Esophagus muscularis mucosa (tissue), 4 donors: ENCODE measurements at regions not wholly inside any gene's neighbourhood (a gene's known extent, or its start where the extent isn't known, plus 50 kb on each side); places are given as distances from the start of the nearest gene placed in this dataset.

Experiments
- DNase-seq: peaks from one replicate; pipeline ENCODE4 v3.0.0-alpha.2; 2017; ENCODE audit errors: extremely low spot score
- H3K27ac ChIP-seq, 4 donors: fragments of 200-600 bp; sonication (generic); replicated peaks in 1 of 4; 1 replicate in 3 of 4; 2 replicates in 1 of 4; pipeline ENCODE4 v1.5.1; 2016 to 2019; ENCODE audit warnings: mild to moderate bottlenecking in 1 of 4
- H3K27me3 ChIP-seq, 4 donors: fragments of 200-600 bp; sonication (generic); one replicate each; pipeline versions ENCODE4 v1.5.1 to v1.6.0; 2016 to 2019
- H3K36me3 ChIP-seq, 4 donors: fragments of 200-600 bp; sonication (generic); one replicate each; pipeline ENCODE4 v1.5.1; 2016 to 2019
- H3K4me1 ChIP-seq, 4 donors: fragments of 200-600 bp; sonication (generic); one replicate each; pipeline ENCODE4 v1.5.1; 2016 to 2019
- H3K4me3 ChIP-seq, 4 donors: fragments of 200-600 bp; sonication (generic); 1 replicate in 2 of 4; 2 replicates in 2 of 4; pipeline ENCODE4 v1.5.1; 2016 to 2019; ENCODE audit warnings: mild to moderate bottlenecking in 4 of 4, moderate library complexity in 1 of 4
- H3K9me3 ChIP-seq, 4 donors: fragments of 200-600 bp; sonication (generic); 1 replicate in 3 of 4; 2 replicates in 1 of 4; pipeline ENCODE4 v1.5.1; 2016 to 2019
- EP300 ChIP-seq: sonication (generic); formaldehyde crosslinking; IDR thresholded peaks from one replicate; pipeline ENCODE4 v1.6.1; 2017; ENCODE audit warnings: antibody characterized with exemption
- POLR2A ChIP-seq: fragments of 450-650 bp; IDR thresholded peaks from one replicate; pipeline ENCODE4 v1.6.1; 2017; ENCODE audit warnings: antibody characterized with exemption, moderate library complexity, mild to moderate bottlenecking, low read depth
- POLR2AphosphoS5 ChIP-seq, 2 donors: sonication (generic); formaldehyde crosslinking; IDR thresholded peaks; one replicate each; pipeline ENCODE4 v1.6.1; 2017; ENCODE audit warnings: antibody characterized with exemption in 2 of 2
- WGBS: methylation state at CpG from one replicate; pipeline ENCODE4 v1.1.5; 2018; 5-methylcytosine and 5-hydroxymethylcytosine counted together
- intact Hi-C: fragments of 100-400 bp; cut with DNase I; formaldehyde crosslinking; loops from one replicate; pipeline ENCODE4 v1.15.1; 2023
- TF ChIP-seq, protein P1 (sequence below), 3 experiments: fragments of 200-600 bp in 2 of 3; fragments of 450-650 bp in 1 of 3; sonication (generic) in 2 of 3; IDR thresholded peaks; one replicate each; pipeline ENCODE4 v1.5.1; 2017 to 2019; ENCODE audit warnings: antibody characterized with exemption in 3 of 3, mild to moderate bottlenecking in 2 of 3, moderate library complexity in 1 of 3

DNA sequence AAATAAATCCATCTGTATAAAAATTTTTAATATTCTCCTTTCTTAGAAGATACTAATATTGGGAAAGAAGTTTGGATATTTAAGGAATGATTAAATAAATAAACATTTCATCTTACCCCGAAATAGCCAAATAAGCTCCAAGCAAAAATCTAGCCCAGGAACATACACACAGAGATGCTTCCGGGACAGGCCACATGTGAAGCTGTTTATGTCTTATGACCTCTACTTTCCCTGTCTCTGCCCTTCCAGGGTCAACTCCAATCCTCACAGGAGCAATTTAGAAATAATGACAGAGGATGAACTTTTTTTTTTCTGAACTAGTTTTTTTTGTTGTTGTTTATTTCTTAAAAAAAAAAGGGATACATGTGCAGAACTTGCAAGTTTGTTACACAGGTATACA is 89.4 kb downstream of the BTG1 start:
- no peaks in the 10 kb centered on the region for H3K36me3 ChIP-seq
- no peaks in the 10 kb centered on the region for H3K27me3 ChIP-seq
- H3K27ac ChIP-seq = no peak overlapping the region
- no peak overlapping the region for H3K4me3 ChIP-seq
- DNase-seq = no peak
- peaks cover 0 to 11% (median 4%) of the 10 kb centered on the region in 4 donors for H3K4me1 ChIP-seq
- TF ChIP-seq POLR2AphosphoS5 (IDR thresholded peaks at IDR 0.05) = no peak
- TF ChIP-seq POLR2A = no peak
- TF ChIP-seq, protein P1, sequence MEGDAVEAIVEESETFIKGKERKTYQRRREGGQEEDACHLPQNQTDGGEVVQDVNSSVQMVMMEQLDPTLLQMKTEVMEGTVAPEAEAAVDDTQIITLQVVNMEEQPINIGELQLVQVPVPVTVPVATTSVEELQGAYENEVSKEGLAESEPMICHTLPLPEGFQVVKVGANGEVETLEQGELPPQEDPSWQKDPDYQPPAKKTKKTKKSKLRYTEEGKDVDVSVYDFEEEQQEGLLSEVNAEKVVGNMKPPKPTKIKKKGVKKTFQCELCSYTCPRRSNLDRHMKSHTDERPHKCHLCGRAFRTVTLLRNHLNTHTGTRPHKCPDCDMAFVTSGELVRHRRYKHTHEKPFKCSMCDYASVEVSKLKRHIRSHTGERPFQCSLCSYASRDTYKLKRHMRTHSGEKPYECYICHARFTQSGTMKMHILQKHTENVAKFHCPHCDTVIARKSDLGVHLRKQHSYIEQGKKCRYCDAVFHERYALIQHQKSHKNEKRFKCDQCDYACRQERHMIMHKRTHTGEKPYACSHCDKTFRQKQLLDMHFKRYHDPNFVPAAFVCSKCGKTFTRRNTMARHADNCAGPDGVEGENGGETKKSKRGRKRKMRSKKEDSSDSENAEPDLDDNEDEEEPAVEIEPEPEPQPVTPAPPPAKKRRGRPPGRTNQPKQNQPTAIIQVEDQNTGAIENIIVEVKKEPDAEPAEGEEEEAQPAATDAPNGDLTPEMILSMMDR (IDR thresholded peaks at IDR 0.05) = no peak
- no peak for TF ChIP-seq EP300
- intact Hi-C loops = no loop called here
- WGBS = 84% methylated on average over 2 of the region's 2 CpGs
- no peaks in the 10 kb centered on the region for H3K9me3 ChIP-seq

DNA sequence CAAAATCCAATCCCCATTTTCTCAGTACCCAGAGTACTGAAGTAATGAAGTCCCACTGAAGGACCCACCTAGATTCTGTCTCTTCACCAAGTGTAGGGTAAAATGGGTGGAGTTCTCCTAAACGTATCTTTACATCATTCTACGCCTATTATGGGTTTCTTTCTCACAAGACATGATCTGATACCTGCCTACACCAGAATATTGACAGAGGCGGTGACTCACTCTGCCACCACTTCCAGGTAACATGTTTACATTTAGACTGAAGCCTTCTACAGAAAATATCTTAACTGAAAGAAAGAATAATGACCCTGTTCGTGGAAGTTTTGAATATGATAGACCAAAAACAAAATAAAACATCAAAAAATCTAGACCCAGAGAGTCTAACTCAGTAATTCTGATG is 89.8 kb downstream of the BTG1 start:
- no peak for DNase-seq
- WGBS = 81% methylated on average over 4 of the region's 4 CpGs
- Histone ChIP-seq H3K9me3 (no peaks in the 10 kb centered on the region), H3K4me3 (no peak overlapping the region), H3K27ac (no peak overlapping the region), H3K4me1 (peaks cover 0 to 11% (median 4%) of the 10 kb centered on the region in 4 donors), H3K27me3 (no peaks in the 10 kb centered on the region), H3K36me3 (no peaks in the 10 kb centered on the region)
- TF ChIP-seq, protein P1 (IDR thresholded peaks at IDR 0.05) = no peak
- TF ChIP-seq POLR2AphosphoS5 (IDR thresholded peaks at IDR 0.05) = no peak
- no peak for TF ChIP-seq EP300
- TF ChIP-seq POLR2A = no peak
- intact Hi-C loops = no loop called here

DNA sequence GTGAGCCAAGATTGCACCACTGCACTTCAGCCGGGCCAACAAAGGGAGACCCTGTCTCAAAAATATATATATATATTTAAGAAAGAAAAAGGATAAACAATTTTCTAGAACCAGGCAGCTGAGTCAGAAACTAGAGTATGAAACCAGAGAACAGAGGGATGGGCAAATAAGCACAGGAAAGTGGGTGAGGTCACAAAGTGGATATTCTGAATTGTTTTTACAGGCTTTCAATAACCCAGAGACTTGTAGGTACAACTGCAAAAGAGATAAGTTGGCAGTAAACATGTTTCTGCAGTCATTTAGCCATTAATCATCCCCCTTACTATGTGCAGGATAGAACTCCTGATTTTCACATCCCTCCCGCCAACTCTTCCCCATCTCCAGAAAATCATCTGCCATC is 94.2 kb downstream of the BTG1 start:
- TF ChIP-seq EP300 (no peak), POLR2AphosphoS5 (IDR thresholded peaks at IDR 0.05) (no peak), POLR2A (no peak)
- no peaks in the 10 kb centered on the region for H3K36me3 ChIP-seq
- intact Hi-C loops = no loop called here
- H3K4me3 ChIP-seq = no peak overlapping the region
- 96% methylated on average over 2 of the region's 2 CpGs for WGBS
- H3K4me1 ChIP-seq = no peaks in the 10 kb centered on the region
- no peak overlapping the region for H3K27ac ChIP-seq
- DNase-seq = no peak
- H3K9me3 ChIP-seq = no peaks in the 10 kb centered on the region
- H3K27me3 ChIP-seq = no peaks in the 10 kb centered on the region

DNA sequence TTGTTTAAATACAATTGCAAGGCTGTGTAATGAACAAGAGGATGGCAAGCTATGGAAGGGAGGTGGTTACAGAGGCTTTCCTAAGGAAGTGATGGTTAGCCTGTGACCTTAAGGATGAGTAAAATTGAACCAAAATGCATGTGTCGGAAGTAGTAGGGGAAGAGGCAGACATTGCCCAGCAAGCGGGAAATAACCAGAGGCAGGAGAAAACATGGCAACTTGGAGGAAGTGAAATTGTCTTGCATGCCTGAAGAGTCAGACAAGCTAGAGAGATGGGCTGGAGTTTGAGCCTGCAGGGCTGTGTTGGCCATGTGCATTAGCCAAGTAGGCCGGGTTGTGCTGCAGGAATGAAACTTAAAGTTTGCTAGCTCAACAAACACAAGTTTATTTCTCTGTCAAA is 96.2 kb downstream of the BTG1 start:
- H3K27me3 ChIP-seq = no peaks in the 10 kb centered on the region
- no peaks in the 10 kb centered on the region for H3K9me3 ChIP-seq
- intact Hi-C loops = no loop called here
- no peaks in the 10 kb centered on the region for H3K4me1 ChIP-seq
- no peak overlapping the region for H3K4me3 ChIP-seq
- H3K27ac ChIP-seq = no peak overlapping the region
- TF ChIP-seq POLR2A (no peak), POLR2AphosphoS5 (IDR thresholded peaks at IDR 0.05) (no peak), EP300 (no peak)
- TF ChIP-seq, protein P1 (IDR thresholded peaks at IDR 0.05) = no peak
- no peak for DNase-seq
- WGBS = 85% methylated on average over 3 of the region's 3 CpGs
- H3K36me3 ChIP-seq = no peaks in the 10 kb centered on the region

DNA sequence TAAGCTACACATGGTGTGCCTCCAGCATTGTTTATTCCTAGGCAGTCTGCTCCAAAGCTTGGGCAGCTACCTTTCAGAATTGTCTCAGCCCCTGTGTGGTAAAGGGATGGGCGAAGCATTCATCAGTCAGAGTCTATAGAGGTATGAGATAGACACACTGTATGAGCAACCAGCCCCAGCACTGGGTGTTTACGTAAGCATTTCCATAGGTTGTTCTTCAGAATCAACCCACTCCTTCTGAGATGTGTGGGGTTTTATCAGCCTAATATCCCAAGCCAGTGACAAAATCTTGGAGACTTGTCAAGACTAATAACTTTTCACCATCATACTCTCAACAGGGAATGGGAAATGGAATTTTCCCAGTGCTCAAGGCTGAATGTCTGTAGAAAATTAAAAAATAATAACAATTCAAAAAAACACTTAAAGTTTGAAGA is 98.2 kb downstream of the BTG1 start:
- no peak for TF ChIP-seq EP300
- TF ChIP-seq POLR2A = no peak
- TF ChIP-seq POLR2AphosphoS5 (IDR thresholded peaks at IDR 0.05) = no peak
- TF ChIP-seq, protein P1 (IDR thresholded peaks at IDR 0.05) = no peak
- no peaks in the 10 kb centered on the region for H3K4me1 ChIP-seq
- H3K9me3 ChIP-seq = no peaks in the 10 kb centered on the region
- DNase-seq = no peak
- no peaks in the 10 kb centered on the region for H3K27me3 ChIP-seq
- no peaks in the 10 kb centered on the region for H3K36me3 ChIP-seq
- intact Hi-C loops = no loop called here
- 90% methylated on average over 2 of the region's 2 CpGs for WGBS
- no peak overlapping the region for H3K27ac ChIP-seq
- no peak overlapping the region for H3K4me3 ChIP-seq
